ENCODE measurements at regions not wholly inside any gene's neighbourhood (a gene's known extent, or its start where the extent isn't known, plus 50 kb on each side); places are given as distances from the start of the nearest gene placed in this dataset.

DNA sequence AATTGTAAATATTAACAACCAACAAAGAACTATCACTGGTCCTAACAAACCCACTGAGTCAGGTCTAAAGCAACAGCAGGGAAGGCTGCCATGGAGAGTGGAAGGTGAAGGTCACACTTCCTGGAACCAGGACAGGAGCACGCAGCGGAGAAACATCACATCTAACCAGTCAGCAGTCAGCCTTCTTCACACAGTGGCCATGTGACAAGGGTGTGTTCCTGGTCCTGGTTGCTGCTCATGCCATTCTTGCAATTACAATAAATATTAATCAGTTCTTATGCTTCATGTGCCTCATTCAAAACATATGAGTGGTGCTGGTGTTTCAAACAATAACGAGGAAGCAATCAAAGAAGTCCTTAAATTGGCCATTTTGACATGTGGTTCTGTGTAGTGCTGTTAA lies 162.8 kb downstream of the ARRDC4 start:
- TF ChIP-seq CTCF (IDR thresholded peaks at IDR 0.05; ENCODE audit: low read depth, low read length, poor library complexity, severe bottlenecking) (no peak), EZH2phosphoT487 (IDR thresholded peaks at IDR 0.05; ENCODE audit: borderline replicate concordance, low read length) (no peak)

Data from DOHH2 (cell line).